ENCODE measurements at regions not wholly inside any gene's neighbourhood (a gene's known extent, or its start where the extent isn't known, plus 50 kb on each side); places are given as distances from the start of the nearest gene placed in this dataset.

GRCh38 chr19:31625056-31625455 is 275.8 kb upstream of the TSHZ3 start:
- no peak for TF ChIP-seq FOXM1 (IDR thresholded peaks at IDR 0.05; ENCODE audit: borderline replicate concordance, low read depth)
- no peak for TF ChIP-seq EP300 (IDR thresholded peaks at IDR 0.05; ENCODE audit: borderline replicate concordance)
- no peak for TF ChIP-seq TAF1 (IDR thresholded peaks at IDR 0.05; ENCODE audit: low read depth)
- no peak for TF ChIP-seq RAD21 (IDR thresholded peaks at IDR 0.05; ENCODE audit: low read depth)
- TF ChIP-seq REST (IDR thresholded peaks at IDR 0.05; ENCODE audit: low read depth): no peak
- TF ChIP-seq MAX (IDR thresholded peaks at IDR 0.05): no peak
- no peak for TF ChIP-seq USF1 (IDR thresholded peaks at IDR 0.05)
- TF ChIP-seq YY1 (IDR thresholded peaks at IDR 0.05; ENCODE audit: low read depth): no peak
- no peak for TF ChIP-seq ZBTB7A (IDR thresholded peaks at IDR 0.05; ENCODE audit: low read depth)

All from Ishikawa (cell line).